C4-2B (cell line): ENCODE measurements at regions not wholly inside any gene's neighbourhood (a gene's known extent, or its start where the extent isn't known, plus 50 kb on each side); places are given as distances from the start of the nearest gene placed in this dataset.

ENCODE experiments used
- CTCF ChIP-seq: fragments of 450-650 bp; conservative IDR thresholded peaks from 2 replicates; pipeline ENCODE4 v1.5.1; 2017; ENCODE audit warnings: mild to moderate bottlenecking
- ZFX ChIP-seq: fragments of 450-650 bp; IDR thresholded peaks from 2 replicates; pipeline ENCODE4 v1.6.1; 2017

GRCh38 chr21:23534850-23535249 lies 2072.4 kb downstream of the MRPL39 start:
- TF ChIP-seq CTCF: no peak
- TF ChIP-seq ZFX: no peak
